AG04450 (cell line): ENCODE measurements at regions not wholly inside any gene's neighbourhood (a gene's known extent, or its start where the extent isn't known, plus 50 kb on each side); places are given as distances from the start of the nearest gene placed in this dataset.

ENCODE experiments used
- CTCF ChIA-PET: fragments of 300-600, 350-600 bp; formaldehyde crosslinking; extraction: SDS; loops from one replicate; lab custom pipeline; 2022; ENCODE audit warnings: antibody characterized with exemption, inconsistent platforms; lab: Charles Lee
- POLR2A ChIA-PET: fragments of 350-600 bp; formaldehyde crosslinking; extraction: SDS; loops from one replicate; lab custom pipeline; 2021; ENCODE audit warnings: antibody characterized with exemption, inconsistent platforms; lab: Yijun Ruan, JAX
- DNase-seq: peaks from one replicate; pipeline ENCODE4 v3.0.0-alpha.2; 2011; ENCODE audit warnings: low read depth, low spot score
- H3K27ac ChIP-seq: one replicate; pipeline ENCODE4 v1.5.1; 2012; ENCODE audit warnings: low read depth, low read length, control low read depth
- H3K27me3 ChIP-seq: one replicate; pipeline ENCODE4 v1.6.0; 2012; ENCODE audit warnings: low read length; ENCODE audit not compliant: control insufficient read depth, insufficient read depth
- H3K4me3 ChIP-seq: 2 replicates; pipeline ENCODE4 v1.5.1; 2011; ENCODE audit warnings: mild to moderate bottlenecking, low read depth, low read length, control low read depth
- H3K9me3 ChIP-seq: 2 replicates; pipeline ENCODE4 v1.5.1; 2012; ENCODE audit warnings: low read length; ENCODE audit not compliant: control insufficient read depth, insufficient read depth
- CTCF ChIP-seq: IDR thresholded peaks from 2 replicates; pipeline ENCODE4 v1.5.1; 2011; ENCODE audit warnings: low read depth, low read length, control low read depth, inconsistent platforms

- H3K9me3 ChIP-seq = no peaks in the 10 kb centered on the region
- H3K4me3 ChIP-seq = no peak overlapping the region
- no peak overlapping the region for H3K27ac ChIP-seq
- CTCF ChIA-PET = no interaction called here
- H3K27me3 ChIP-seq = no peaks in the 10 kb centered on the region
- TF ChIP-seq CTCF = no peak
- POLR2A ChIA-PET = no interaction called here
- DNase-seq = no peak
Observed at GRCh38 chr21:14720237-14720636, 174.1 kb upstream of the SAMSN1 start.

GRCh38 chr21:14718951-14719350, 172.8 kb upstream of the SAMSN1 start:
- POLR2A ChIA-PET = no interaction called here
- H3K27ac ChIP-seq = no peak overlapping the region
- H3K27me3 ChIP-seq = no peaks in the 10 kb centered on the region
- no peak overlapping the region for H3K4me3 ChIP-seq
- CTCF ChIA-PET = no interaction called here
- DNase-seq = no peak
- TF ChIP-seq CTCF = no peak
- no peaks in the 10 kb centered on the region for H3K9me3 ChIP-seq

GRCh38 chr21:14716761-14717396, 170.8 kb upstream of the SAMSN1 start:
- POLR2A ChIA-PET = no interaction called here
- H3K27me3 ChIP-seq = no peaks in the 10 kb centered on the region
- CTCF ChIA-PET = no interaction called here
- no peak overlapping the region for H3K4me3 ChIP-seq
- no peak for DNase-seq
- no peak overlapping the region for H3K27ac ChIP-seq
- no peak for TF ChIP-seq CTCF
- H3K9me3 ChIP-seq = no peaks in the 10 kb centered on the region

- no peak for DNase-seq
- no peaks in the 10 kb centered on the region for H3K27me3 ChIP-seq
- no peak for TF ChIP-seq CTCF
- H3K4me3 ChIP-seq = no peak overlapping the region
- ChIA-PET POLR2A (no interaction called here), CTCF (no interaction called here)
- no peak overlapping the region for H3K27ac ChIP-seq
- no peaks in the 10 kb centered on the region for H3K9me3 ChIP-seq
Observed at GRCh38 chr21:14713109-14713508, 167.0 kb upstream of the SAMSN1 start.

GRCh38 chr21:14712121-14712715, 166.1 kb upstream of the SAMSN1 start:
- TF ChIP-seq CTCF = no peak
- H3K27me3 ChIP-seq = no peaks in the 10 kb centered on the region
- DNase-seq = no peak
- ChIA-PET POLR2A (no interaction called here), CTCF (no interaction called here)
- H3K9me3 ChIP-seq = no peaks in the 10 kb centered on the region
- no peak overlapping the region for H3K27ac ChIP-seq
- H3K4me3 ChIP-seq = no peak overlapping the region
